Nephron (organoid): ENCODE measurements at regions not wholly inside any gene's neighbourhood (a gene's known extent, or its start where the extent isn't known, plus 50 kb on each side); places are given as distances from the start of the nearest gene placed in this dataset.
"Not testable (repeated sequence)": the region's sequence is repeated elsewhere in the genome, so short reads cannot be mapped to it uniquely, and the experiment has no call there.

Experiments used
- H3K27ac Mint-ChIP-seq, 3 experiments: 2 replicates each; pipeline ENCODE4 v1.8.0; 2020; ENCODE audit warnings: mixed read lengths in 3 of 3, mild to moderate bottlenecking in 2 of 3, moderate library complexity in 1 of 3
- H3K27me3 Mint-ChIP-seq: 2 replicates; pipeline ENCODE4 v1.8.0; 2021; ENCODE audit warnings: low read depth, mild to moderate bottlenecking, moderate library complexity, mixed read lengths
- H3K36me3 Mint-ChIP-seq: 2 replicates; pipeline ENCODE4 v1.8.0; 2020; ENCODE audit warnings: low read depth, mixed read lengths
- H3K4me1 Mint-ChIP-seq: 2 replicates; pipeline ENCODE4 v1.8.0; 2020; ENCODE audit warnings: mixed read lengths
- H3K4me3 Mint-ChIP-seq, 3 experiments: 2 replicates each; pipeline ENCODE4 v1.8.0; 2020; ENCODE audit warnings: mild to moderate bottlenecking in 3 of 3, mixed read lengths in 3 of 3, moderate library complexity in 2 of 3
- H3K9me3 Mint-ChIP-seq: 2 replicates; pipeline ENCODE4 v1.8.0; 2020; ENCODE audit warnings: mixed read lengths
- TF ChIP-seq, protein P1 (sequence below), 3 experiments: fragments of 200-600 bp; sonication (generic); IDR thresholded peaks; one replicate each; pipeline ENCODE4 v1.5.0; 2021; ENCODE audit warnings: antibody characterized with exemption in 3 of 3; ENCODE audit not compliant: unreplicated experiment in 3 of 3

DNA sequence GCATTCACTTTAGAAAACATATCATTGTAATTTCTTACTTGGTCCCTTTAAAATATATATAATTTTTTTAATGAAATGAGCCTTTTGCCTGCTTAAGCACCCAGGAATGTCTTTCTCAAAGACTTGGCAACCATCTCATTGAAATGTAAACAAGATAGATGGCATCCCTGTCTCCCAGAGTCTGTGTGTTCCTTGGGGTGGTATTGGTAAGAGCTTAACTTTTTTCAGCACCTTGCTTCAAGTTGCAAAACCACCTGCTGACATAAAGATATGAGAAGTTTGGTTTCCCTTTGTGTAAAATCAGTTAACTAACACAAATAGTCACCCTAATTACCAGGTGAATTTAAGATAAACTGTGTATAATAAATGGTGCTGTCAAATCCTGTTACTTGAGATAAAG, 266.9 kb downstream of the DSC3 start:
- Mint-ChIP-seq H3K27me3 (no peaks in the 10 kb centered on the region), H3K36me3 (no peaks in the 10 kb centered on the region), H3K4me3 (no peak overlapping the region), H3K27ac (no peak overlapping the region), H3K9me3 (peaks cover 17% of the 10 kb centered on the region), H3K4me1 (no peaks in the 10 kb centered on the region)
- TF ChIP-seq, protein P1, sequence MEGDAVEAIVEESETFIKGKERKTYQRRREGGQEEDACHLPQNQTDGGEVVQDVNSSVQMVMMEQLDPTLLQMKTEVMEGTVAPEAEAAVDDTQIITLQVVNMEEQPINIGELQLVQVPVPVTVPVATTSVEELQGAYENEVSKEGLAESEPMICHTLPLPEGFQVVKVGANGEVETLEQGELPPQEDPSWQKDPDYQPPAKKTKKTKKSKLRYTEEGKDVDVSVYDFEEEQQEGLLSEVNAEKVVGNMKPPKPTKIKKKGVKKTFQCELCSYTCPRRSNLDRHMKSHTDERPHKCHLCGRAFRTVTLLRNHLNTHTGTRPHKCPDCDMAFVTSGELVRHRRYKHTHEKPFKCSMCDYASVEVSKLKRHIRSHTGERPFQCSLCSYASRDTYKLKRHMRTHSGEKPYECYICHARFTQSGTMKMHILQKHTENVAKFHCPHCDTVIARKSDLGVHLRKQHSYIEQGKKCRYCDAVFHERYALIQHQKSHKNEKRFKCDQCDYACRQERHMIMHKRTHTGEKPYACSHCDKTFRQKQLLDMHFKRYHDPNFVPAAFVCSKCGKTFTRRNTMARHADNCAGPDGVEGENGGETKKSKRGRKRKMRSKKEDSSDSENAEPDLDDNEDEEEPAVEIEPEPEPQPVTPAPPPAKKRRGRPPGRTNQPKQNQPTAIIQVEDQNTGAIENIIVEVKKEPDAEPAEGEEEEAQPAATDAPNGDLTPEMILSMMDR (IDR thresholded peaks at IDR 0.05; ENCODE audit: unreplicated experiment in 3 of 3): no peak

- not testable (repeated sequence) for H3K27ac Mint-ChIP-seq, H3K4me3 Mint-ChIP-seq, H3K4me1 Mint-ChIP-seq, H3K36me3 Mint-ChIP-seq, H3K27me3 Mint-ChIP-seq
- H3K9me3 Mint-ChIP-seq: peaks cover 22% of the 10 kb centered on the region
Observed at GRCh38 chr18:30772170-30772569, 270.4 kb downstream of the DSC3 start.

GRCh38 chr18:30766053-30766452, 276.5 kb downstream of the DSC3 start:
- TF ChIP-seq, protein P1 (IDR thresholded peaks at IDR 0.05; ENCODE audit: unreplicated experiment in 3 of 3): no peak
- no peaks in the 10 kb centered on the region for H3K27me3 Mint-ChIP-seq
- no peak overlapping the region for H3K4me3 Mint-ChIP-seq
- peaks cover 24% of the 10 kb centered on the region for H3K4me1 Mint-ChIP-seq
- peak overlapping the region in 1 of 3 experiments; percentile 62 for H3K27ac Mint-ChIP-seq
- H3K9me3 Mint-ChIP-seq: peaks cover 9% of the 10 kb centered on the region
- H3K36me3 Mint-ChIP-seq: peaks cover 4% of the 10 kb centered on the region

DNA sequence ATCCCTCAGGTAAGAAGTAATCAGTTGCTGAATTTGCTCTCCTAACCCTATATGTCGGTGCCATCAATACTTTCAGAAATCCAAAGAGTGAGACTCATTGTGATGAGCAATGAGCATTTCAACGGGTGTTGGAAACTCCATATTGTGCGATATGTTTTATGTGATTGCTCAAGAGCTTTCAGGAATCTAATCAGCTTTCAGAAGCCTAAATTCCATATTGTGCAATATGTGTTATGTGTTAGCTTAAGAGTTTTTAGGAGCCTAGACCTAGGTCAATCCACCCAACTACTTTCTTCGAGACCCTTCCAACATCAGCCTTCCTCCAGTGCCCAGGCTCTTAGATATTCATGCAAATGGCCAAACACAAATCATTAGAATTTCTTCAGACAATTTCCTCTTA, 277.3 kb downstream of the DSC3 start:
- TF ChIP-seq, protein P1 (IDR thresholded peaks at IDR 0.05; ENCODE audit: unreplicated experiment in 3 of 3): no peak
- H3K4me3 Mint-ChIP-seq: no peak overlapping the region
- peaks cover 5% of the 10 kb centered on the region for H3K9me3 Mint-ChIP-seq
- peaks cover under 1% of the 10 kb centered on the region for H3K36me3 Mint-ChIP-seq
- no peaks in the 10 kb centered on the region for H3K27me3 Mint-ChIP-seq
- H3K27ac Mint-ChIP-seq: peak overlapping the region in 1 of 3 experiments; percentile 62
- peaks cover 24% of the 10 kb centered on the region for H3K4me1 Mint-ChIP-seq

- Mint-ChIP-seq H3K27ac (peak overlapping the region; percentile 40 to 92 (median 82)), H3K27me3 (no peaks in the 10 kb centered on the region), H3K36me3 (no peaks in the 10 kb centered on the region), H3K9me3 (no peaks in the 10 kb centered on the region), H3K4me3 (peak overlapping the region in 1 of 3 experiments; percentile 35), H3K4me1 (peaks cover 24% of the 10 kb centered on the region)
- TF ChIP-seq, protein P1 (IDR thresholded peaks at IDR 0.05; ENCODE audit: unreplicated experiment in 3 of 3): no peak
Observed at GRCh38 chr18:30763902-30764350, 278.6 kb downstream of the DSC3 start.

DNA sequence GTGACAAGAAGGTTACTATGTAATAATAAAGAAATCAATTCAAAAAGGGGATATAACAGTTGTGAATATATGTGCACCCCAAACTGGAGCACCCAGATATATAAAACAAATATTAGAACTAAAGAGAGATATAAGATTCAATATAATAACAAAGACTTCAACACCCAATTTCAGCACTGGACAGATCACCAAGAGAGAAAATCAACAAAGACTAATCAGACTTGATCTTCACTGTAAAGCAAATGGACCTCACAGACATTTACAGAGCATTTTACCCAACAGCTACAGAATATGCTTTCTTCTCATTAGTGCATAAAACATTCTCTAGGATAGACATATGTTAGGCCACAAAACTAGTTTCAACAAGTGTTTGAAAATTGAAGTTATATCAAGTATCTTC, 287.7 kb downstream of the DSC3 start:
- no peaks in the 10 kb centered on the region for H3K4me1 Mint-ChIP-seq
- H3K27ac Mint-ChIP-seq: no peak overlapping the region
- TF ChIP-seq, protein P1 (IDR thresholded peaks at IDR 0.05; ENCODE audit: unreplicated experiment in 3 of 3): no peak
- no peaks in the 10 kb centered on the region for H3K27me3 Mint-ChIP-seq
- H3K36me3 Mint-ChIP-seq: no peaks in the 10 kb centered on the region
- no peaks in the 10 kb centered on the region for H3K9me3 Mint-ChIP-seq
- no peak overlapping the region for H3K4me3 Mint-ChIP-seq
